ENCODE measurements at regions not wholly inside any gene's neighbourhood (a gene's known extent, or its start where the extent isn't known, plus 50 kb on each side); places are given as distances from the start of the nearest gene placed in this dataset.

DNA sequence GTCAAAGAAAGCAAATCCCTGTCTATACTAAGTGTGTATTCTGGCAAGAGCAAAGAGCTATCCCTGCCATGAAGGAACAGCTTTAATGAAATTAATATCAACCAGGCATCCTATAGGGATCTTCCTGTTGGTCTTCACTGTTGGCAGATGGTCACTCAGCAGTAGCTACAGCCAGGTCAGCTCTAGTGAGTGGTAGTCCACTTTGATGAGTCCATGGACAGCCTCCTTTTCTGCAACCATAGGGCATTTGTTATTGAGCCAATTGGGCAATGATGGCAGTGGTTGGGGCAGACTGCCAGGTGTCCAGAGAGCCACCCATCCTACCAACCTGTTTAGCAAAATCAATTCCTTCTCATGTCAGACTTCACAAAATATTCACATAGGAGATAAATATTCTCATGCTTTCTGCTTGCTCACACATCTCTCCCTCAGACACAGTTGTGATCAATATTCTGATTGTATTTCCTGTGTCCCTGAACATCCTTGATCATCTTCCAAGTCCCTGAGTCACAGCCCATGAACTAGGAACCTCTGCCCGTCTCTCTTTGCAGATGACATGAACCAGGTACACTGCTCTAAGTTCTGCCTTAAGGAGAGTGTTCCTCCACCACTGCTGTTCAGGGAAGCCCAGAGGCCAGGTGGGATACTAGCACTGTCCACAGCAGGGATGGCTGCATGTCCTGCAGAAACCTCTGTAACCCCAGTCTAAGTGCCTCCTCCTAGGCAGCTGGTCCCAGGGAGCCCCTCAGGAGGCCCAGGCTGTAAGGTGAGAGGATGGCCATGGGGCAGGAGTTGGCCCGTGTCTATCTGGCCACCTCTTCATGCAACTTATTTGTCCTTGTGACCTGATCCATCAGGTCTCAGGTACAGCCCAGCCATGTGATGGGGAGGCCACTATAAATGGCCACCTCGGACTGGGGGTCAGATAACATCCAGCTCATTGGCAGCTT lies 74.2 kb upstream of the IGLL5 start:
- no peaks in the 10 kb centered on the region for H3K9me3 Mint-ChIP-seq (ENCODE audit: low read depth)
- H3K4me3 Mint-ChIP-seq (ENCODE audit: unreplicated experiment) = no peak overlapping the region
- DNase-seq (ENCODE audit: low spot score) = no peak
- no peak overlapping the region for H3K27ac Mint-ChIP-seq (ENCODE audit: unreplicated experiment)
- H3K4me1 Mint-ChIP-seq (ENCODE audit: low read depth) = no peaks in the 10 kb centered on the region
- peaks cover 40% of the 10 kb centered on the region for H3K27me3 Mint-ChIP-seq (ENCODE audit: low read depth)
- TF ChIP-seq, protein P1, sequence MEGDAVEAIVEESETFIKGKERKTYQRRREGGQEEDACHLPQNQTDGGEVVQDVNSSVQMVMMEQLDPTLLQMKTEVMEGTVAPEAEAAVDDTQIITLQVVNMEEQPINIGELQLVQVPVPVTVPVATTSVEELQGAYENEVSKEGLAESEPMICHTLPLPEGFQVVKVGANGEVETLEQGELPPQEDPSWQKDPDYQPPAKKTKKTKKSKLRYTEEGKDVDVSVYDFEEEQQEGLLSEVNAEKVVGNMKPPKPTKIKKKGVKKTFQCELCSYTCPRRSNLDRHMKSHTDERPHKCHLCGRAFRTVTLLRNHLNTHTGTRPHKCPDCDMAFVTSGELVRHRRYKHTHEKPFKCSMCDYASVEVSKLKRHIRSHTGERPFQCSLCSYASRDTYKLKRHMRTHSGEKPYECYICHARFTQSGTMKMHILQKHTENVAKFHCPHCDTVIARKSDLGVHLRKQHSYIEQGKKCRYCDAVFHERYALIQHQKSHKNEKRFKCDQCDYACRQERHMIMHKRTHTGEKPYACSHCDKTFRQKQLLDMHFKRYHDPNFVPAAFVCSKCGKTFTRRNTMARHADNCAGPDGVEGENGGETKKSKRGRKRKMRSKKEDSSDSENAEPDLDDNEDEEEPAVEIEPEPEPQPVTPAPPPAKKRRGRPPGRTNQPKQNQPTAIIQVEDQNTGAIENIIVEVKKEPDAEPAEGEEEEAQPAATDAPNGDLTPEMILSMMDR (IDR thresholded peaks at IDR 0.05) = no peak
- H3K36me3 Mint-ChIP-seq (ENCODE audit: low read depth) = no peaks in the 10 kb centered on the region

DNA sequence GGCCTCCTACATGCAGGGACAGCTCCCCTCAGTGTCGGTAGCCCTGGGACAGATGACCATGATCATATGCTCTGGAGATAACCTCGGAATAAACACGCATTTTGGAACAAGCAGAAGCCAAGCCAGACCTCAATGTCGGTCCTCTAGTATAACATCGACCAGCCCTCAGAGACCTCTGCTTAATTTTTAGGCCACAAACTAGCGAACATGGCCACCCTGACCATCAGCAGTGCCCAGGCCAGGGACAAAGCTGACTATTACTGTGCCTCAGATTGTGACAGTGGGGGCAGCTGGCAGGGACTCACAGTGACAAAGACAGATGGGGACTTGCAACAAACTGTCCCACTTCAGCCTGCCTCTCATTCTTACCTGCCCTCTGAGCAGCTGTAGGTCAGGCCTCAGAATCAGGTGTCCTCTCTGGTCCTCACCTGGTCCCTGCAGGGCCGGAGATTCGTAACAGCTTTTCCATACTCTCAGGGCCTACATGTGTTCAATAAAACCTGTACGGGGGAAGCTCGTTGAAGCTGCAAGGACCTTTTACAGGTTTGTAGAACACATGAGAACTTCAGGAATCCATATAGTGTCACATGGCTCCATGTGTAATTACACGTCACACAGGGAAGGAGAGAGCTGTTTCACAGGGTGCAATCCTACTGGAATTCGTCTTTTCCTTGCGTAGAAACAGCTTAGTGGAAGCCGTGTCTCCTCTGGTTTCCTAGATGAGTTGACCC lies 72.8 kb upstream of the IGLL5 start:
- Mint-ChIP-seq H3K27me3 (ENCODE audit: low read depth) (peaks cover 27% of the 10 kb centered on the region), H3K4me1 (ENCODE audit: low read depth) (no peaks in the 10 kb centered on the region), H3K27ac (ENCODE audit: unreplicated experiment) (no peak overlapping the region), H3K9me3 (ENCODE audit: low read depth) (no peaks in the 10 kb centered on the region), H3K36me3 (ENCODE audit: low read depth) (no peaks in the 10 kb centered on the region), H3K4me3 (ENCODE audit: unreplicated experiment) (no peak overlapping the region)
- DNase-seq (ENCODE audit: low spot score) = no peak
- TF ChIP-seq, protein P1 (IDR thresholded peaks at IDR 0.05) = no peak

DNA sequence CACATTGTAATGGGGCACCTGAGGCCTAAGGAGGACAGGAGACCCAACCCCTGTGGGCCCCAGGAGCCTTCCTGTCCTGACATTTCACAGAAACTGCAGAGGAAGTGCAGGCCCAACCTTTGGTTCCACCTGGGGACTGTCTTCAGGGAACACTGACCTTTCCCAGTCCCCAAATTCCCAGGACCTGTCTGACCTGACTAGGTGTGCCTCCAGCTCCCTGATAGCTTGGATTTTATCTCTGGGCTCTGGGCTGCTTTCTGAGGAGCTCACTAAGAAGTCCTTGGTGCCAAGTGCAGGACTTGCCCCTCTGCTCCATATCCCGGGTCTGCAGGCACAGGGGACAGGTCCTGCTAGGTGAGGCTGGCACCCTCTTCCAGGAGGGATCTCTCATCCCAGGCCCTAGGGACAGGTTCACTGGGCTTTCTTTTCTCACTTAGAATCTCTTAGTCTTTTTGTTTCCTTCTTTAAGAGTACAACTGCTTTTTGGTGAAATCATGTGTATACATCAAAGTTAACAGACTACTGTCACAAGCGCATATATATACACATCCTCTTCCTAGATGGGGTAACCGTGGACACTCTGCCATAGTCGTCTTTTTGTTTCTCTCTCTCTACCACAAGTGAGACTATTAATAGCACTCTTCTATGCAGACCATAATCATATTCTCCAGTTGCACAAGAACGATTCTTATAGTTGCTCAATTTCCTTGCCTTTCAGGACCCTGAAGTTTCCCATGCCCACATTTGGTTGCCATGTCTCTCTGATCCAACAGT lies 72.0 kb upstream of the IGLL5 start:
- Mint-ChIP-seq H3K4me1 (ENCODE audit: low read depth) (no peaks in the 10 kb centered on the region), H3K27ac (ENCODE audit: unreplicated experiment) (no peak overlapping the region), H3K9me3 (ENCODE audit: low read depth) (no peaks in the 10 kb centered on the region), H3K27me3 (ENCODE audit: low read depth) (peaks cover 26% of the 10 kb centered on the region), H3K36me3 (ENCODE audit: low read depth) (no peaks in the 10 kb centered on the region), H3K4me3 (ENCODE audit: unreplicated experiment) (no peak overlapping the region)
- TF ChIP-seq, protein P1 (IDR thresholded peaks at IDR 0.05) = no peak
- no peak for DNase-seq (ENCODE audit: low spot score)

DNA sequence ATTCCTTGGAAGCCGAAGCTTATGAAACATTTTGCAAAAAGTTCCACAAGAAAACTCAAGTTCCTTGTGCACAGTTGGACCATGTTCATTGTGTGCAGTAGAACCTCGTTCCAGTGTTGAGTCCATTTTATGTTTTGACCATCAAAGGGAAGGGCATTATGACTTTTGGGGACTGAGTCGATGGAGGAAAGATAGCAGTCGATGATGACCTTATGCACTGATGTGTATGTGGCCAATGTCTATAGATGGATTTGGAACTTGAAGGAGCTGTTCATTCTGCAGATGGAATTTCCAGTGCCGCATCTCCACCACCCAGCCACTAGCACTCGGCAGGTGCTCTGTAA lies 71.5 kb upstream of the IGLL5 start:
- Mint-ChIP-seq H3K27me3 (ENCODE audit: low read depth) (peaks cover 29% of the 10 kb centered on the region), H3K4me1 (ENCODE audit: low read depth) (no peaks in the 10 kb centered on the region), H3K4me3 (ENCODE audit: unreplicated experiment) (no peak overlapping the region), H3K9me3 (ENCODE audit: low read depth) (no peaks in the 10 kb centered on the region), H3K36me3 (ENCODE audit: low read depth) (no peaks in the 10 kb centered on the region), H3K27ac (ENCODE audit: unreplicated experiment) (no peak overlapping the region)
- no peak for DNase-seq (ENCODE audit: low spot score)
- TF ChIP-seq, protein P1 (IDR thresholded peaks at IDR 0.05) = no peak
